Endothelial cell of umbilical vein (primary cell): ENCODE measurements at regions not wholly inside any gene's neighbourhood (a gene's known extent, or its start where the extent isn't known, plus 50 kb on each side); places are given as distances from the start of the nearest gene placed in this dataset.

Source experiments
- BruUV-seq: library from RNA; stranded (reverse); fragments of 400-500 nt; replicated peaks from 2 replicates; lab custom pipeline; 2021; lab: Mats Ljungman, UMichigan
- CTCF ChIA-PET: fragments of 300-600, 350-600 bp; sonication (Branson Sonifier 250); formaldehyde crosslinking; loops from one replicate; lab custom pipeline; 2021; ENCODE audit warnings: antibody characterized with exemption, inconsistent platforms; lab: Charles Lee
- POLR2A ChIA-PET: fragments of 300-600, 350-600 bp; sonication (Branson Sonifier 250); formaldehyde crosslinking; loops from one replicate; lab custom pipeline; 2021; ENCODE audit warnings: antibody characterized with exemption, inconsistent platforms; lab: Charles Lee
- DNase-seq: peaks from one replicate; pipeline ENCODE4 v3.0.0-alpha.2; 2011; ENCODE audit warnings: low read depth, low spot score
- FAIRE-seq: peaks from 2 replicates; lab custom pipeline; 2011; peaks lifted over from hg19 to GRCh38; lab: Jason Lieb, UNC
- H2AFZ ChIP-seq: 2 replicates; pipeline ENCODE4 v1.6.0; 2012; ENCODE audit warnings: low read depth, low read length, control low read depth, inconsistent platforms
- H3K27ac ChIP-seq: 2 replicates; pipeline ENCODE4 v1.5.1; 2011; ENCODE audit warnings: low read depth, mild to moderate bottlenecking, control low read depth, low read length, moderate library complexity; ENCODE audit not compliant: insufficient read depth
- H3K27me3 ChIP-seq, 2 experiments: 2 replicates each; pipeline versions ENCODE4 v1.6.0 to v1.6.1; 2011; ENCODE audit warnings: low read length in 2 of 2, mixed read lengths in 1 of 2; ENCODE audit not compliant: control insufficient read depth in 2 of 2, insufficient read depth in 2 of 2
- H3K36me3 ChIP-seq, 2 experiments: 2 replicates in 1 of 2; 3 replicates in 1 of 2; pipeline ENCODE4 v1.5.1; 2011; ENCODE audit warnings: low read length in 2 of 2, mild to moderate bottlenecking in 1 of 2, moderate library complexity in 1 of 2; ENCODE audit not compliant: control insufficient read depth in 2 of 2, insufficient read depth in 2 of 2; ENCODE audit errors: extremely low read depth in 1 of 2
- H3K4me1 ChIP-seq: 3 replicates; pipeline ENCODE4 v1.5.1; 2011; ENCODE audit warnings: mild to moderate bottlenecking, low read length; ENCODE audit not compliant: control insufficient read depth, insufficient read depth; ENCODE audit errors: extremely low read depth
- H3K4me2 ChIP-seq: 2 replicates; pipeline ENCODE4 v1.6.1; 2011; ENCODE audit warnings: low read length, control low read depth, mixed read lengths; ENCODE audit not compliant: insufficient read depth
- H3K4me3 ChIP-seq, 3 experiments: fragments of 200-600 bp in 1 of 3; sonication (generic), shearing (Covaris generic) in 1 of 3; replicated peaks in 1 of 3; 2 replicates each; pipeline ENCODE4 v1.5.1; 2011 to 2016; ENCODE audit warnings: control low read depth in 3 of 3, low read length in 3 of 3, mild to moderate bottlenecking in 2 of 3, inconsistent platforms in 1 of 3, low read depth in 1 of 3, moderate library complexity in 1 of 3; ENCODE audit not compliant: insufficient read depth in 1 of 3
- H3K79me2 ChIP-seq: 2 replicates; pipeline ENCODE4 v1.6.0; 2012; ENCODE audit warnings: low read length, inconsistent platforms; ENCODE audit not compliant: control insufficient read depth, insufficient read depth
- H3K9ac ChIP-seq: replicated peaks from 2 replicates; pipeline ENCODE3; 2011; ENCODE audit warnings: low read length, control low read depth; ENCODE audit not compliant: insufficient read depth; ENCODE audit errors: extremely low read depth
- H3K9me1 ChIP-seq: replicated peaks from 3 replicates; pipeline ENCODE4 v1.6.0; 2011; ENCODE audit warnings: mild to moderate bottlenecking, low read length; ENCODE audit not compliant: control insufficient read depth, insufficient read depth; ENCODE audit errors: extremely low read depth
- H3K9me3 ChIP-seq: replicated peaks from 2 replicates; pipeline ENCODE4 v1.5.1; 2012; ENCODE audit warnings: low read length, inconsistent platforms; ENCODE audit not compliant: control insufficient read depth, insufficient read depth
- H4K20me1 ChIP-seq: replicated peaks from 2 replicates; pipeline ENCODE3; 2011; ENCODE audit warnings: mild to moderate bottlenecking, low read length; ENCODE audit not compliant: control insufficient read depth, insufficient read depth; ENCODE audit errors: extremely low read depth
- EZH2 ChIP-seq: IDR thresholded peaks from 2 replicates; pipeline ENCODE4 v1.6.1; 2012; ENCODE audit warnings: borderline replicate concordance, low read depth, mild to moderate bottlenecking, moderate library complexity, low read length, inconsistent platforms; ENCODE audit not compliant: severe bottlenecking
- FOS ChIP-seq: IDR thresholded peaks from 2 replicates; pipeline ENCODE4 v1.6.1; 2011; ENCODE audit warnings: mild to moderate bottlenecking, low read length, moderate library complexity, borderline replicate concordance; ENCODE audit not compliant: insufficient read depth
- GATA2 ChIP-seq: IDR thresholded peaks from 2 replicates; pipeline ENCODE4 v1.7.0; 2011; ENCODE audit warnings: low read depth, mild to moderate bottlenecking, moderate library complexity, mixed read lengths, low read length; ENCODE audit not compliant: insufficient read length, insufficient read depth
- JUN ChIP-seq: IDR thresholded peaks from 2 replicates; pipeline ENCODE4 v1.6.1; 2011; ENCODE audit warnings: borderline replicate concordance, low read depth; ENCODE audit not compliant: insufficient read length, insufficient read depth
- POLR2A ChIP-seq: IDR thresholded peaks from 2 replicates; pipeline ENCODE4 v1.6.1; 2012; ENCODE audit warnings: low read depth, mild to moderate bottlenecking, control low read depth, low read length
- dilution Hi-C: fragments of 300-500 bp; cut with MboI; formaldehyde crosslinking; loops from one replicate; pipeline ENCODE4 v1.15.0; 2019; ENCODE audit warnings: low sequenced_read_pairs; ENCODE audit not compliant: extremely low pct_ligation_motif_present
- intact Hi-C: fragments of 100-400 bp; cut with micrococcal nuclease; formaldehyde crosslinking; loops from one replicate; pipeline ENCODE4 v1.10.0; 2022
- TF ChIP-seq, protein P1 (sequence below), 2 donors: IDR thresholded peaks; 1 replicate in 1 of 2; 2 replicates in 1 of 2; pipeline ENCODE4 v1.5.1; 2011; ENCODE audit warnings: low read length in 2 of 2, mild to moderate bottlenecking in 2 of 2, moderate library complexity in 2 of 2, control low read depth in 1 of 2, inconsistent platforms in 1 of 2, low read depth in 1 of 2; ENCODE audit not compliant: insufficient read depth in 1 of 2; ENCODE audit errors: extremely low read depth in 1 of 2

DNA sequence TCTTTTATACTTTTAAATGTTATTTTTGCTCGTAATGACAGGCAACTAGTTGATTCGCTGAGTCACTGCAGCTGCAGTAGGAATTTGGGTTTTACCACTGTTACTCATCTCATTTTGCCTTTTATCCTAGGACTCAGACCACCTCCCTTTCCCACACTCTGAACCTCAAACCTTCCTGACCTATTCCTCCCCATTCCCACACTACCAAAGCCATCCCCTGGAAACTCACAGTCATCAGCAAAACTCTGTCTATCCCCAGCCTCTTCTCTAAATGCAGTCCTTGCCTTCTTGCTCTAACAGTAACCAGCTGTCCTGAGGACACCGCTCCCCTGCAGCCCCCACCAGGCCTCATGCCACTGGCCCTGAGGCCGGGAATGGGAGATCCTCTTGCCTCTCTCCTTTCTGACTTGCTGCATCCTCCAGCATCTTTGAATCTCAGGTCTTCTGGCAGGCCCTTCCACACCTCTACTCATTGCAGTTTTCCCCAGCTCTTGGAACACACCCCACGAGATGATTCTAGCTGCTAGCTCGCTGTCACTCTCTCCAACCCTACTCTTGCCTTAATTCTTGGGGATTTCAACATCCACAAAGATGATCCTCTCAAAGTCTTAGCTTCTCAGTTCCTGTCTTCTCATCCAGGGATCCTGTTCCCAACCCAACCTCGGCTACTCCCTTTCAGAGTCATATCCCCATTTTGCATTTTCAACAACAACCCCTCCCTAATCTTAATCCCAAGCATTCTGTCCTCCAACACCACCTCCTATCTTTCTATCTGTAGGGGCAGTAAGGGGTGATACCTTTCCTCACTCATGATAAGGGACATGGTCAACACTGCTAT is 55.9 kb upstream of the C3orf80 start:
- no peaks in the 10 kb centered on the region for H3K4me1 ChIP-seq
- no peak overlapping the region for H3K4me3 ChIP-seq
- H3K27ac ChIP-seq: no peak overlapping the region
- FAIRE-seq (no peak), DNase-seq (no peak)
- no peaks in the 10 kb centered on the region for H3K27me3 ChIP-seq
- no peak overlapping the region for H3K4me2 ChIP-seq
- H3K9ac ChIP-seq: no peak overlapping the region
- intact Hi-C loops: no loop called here
- H4K20me1 ChIP-seq: no peaks in the 10 kb centered on the region
- ChIA-PET POLR2A (no interaction called here), CTCF (no interaction called here)
- H3K36me3 ChIP-seq: no peaks in the 10 kb centered on the region
- H3K79me2 ChIP-seq: no peaks in the 10 kb centered on the region
- TF ChIP-seq FOS (no peak), JUN (no peak), POLR2A (no peak), GATA2 (no peak), EZH2 (no peak)
- TF ChIP-seq, protein P1, sequence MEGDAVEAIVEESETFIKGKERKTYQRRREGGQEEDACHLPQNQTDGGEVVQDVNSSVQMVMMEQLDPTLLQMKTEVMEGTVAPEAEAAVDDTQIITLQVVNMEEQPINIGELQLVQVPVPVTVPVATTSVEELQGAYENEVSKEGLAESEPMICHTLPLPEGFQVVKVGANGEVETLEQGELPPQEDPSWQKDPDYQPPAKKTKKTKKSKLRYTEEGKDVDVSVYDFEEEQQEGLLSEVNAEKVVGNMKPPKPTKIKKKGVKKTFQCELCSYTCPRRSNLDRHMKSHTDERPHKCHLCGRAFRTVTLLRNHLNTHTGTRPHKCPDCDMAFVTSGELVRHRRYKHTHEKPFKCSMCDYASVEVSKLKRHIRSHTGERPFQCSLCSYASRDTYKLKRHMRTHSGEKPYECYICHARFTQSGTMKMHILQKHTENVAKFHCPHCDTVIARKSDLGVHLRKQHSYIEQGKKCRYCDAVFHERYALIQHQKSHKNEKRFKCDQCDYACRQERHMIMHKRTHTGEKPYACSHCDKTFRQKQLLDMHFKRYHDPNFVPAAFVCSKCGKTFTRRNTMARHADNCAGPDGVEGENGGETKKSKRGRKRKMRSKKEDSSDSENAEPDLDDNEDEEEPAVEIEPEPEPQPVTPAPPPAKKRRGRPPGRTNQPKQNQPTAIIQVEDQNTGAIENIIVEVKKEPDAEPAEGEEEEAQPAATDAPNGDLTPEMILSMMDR (IDR thresholded peaks at IDR 0.05; ENCODE audit: extremely low read depth in 1 of 2, insufficient read depth in 1 of 2, low read depth in 1 of 2, low read length in 2 of 2): no peak
- H3K9me1 ChIP-seq: no peaks in the 10 kb centered on the region
- no peaks in the 10 kb centered on the region for H3K9me3 ChIP-seq
- no peak overlapping the region for H2AFZ ChIP-seq
- BruUV-seq: no TSS peak
- dilution Hi-C loops: no loop called here
